ENCODE measurements at regions not wholly inside any gene's neighbourhood (a gene's known extent, or its start where the extent isn't known, plus 50 kb on each side); places are given as distances from the start of the nearest gene placed in this dataset.

- TF ChIP-seq CTCF (conservative IDR thresholded peaks at IDR 0.05; ENCODE audit: low read length) (no peak), EZH2phosphoT487 (IDR thresholded peaks at IDR 0.05; ENCODE audit: borderline replicate concordance, low read depth, low read length) (no peak)
These were observed 342.5 kb upstream of the FSTL5 start for GRCh38 chr4:162506253-162506652.
